Adrenal gland (tissue), 9 donors: ENCODE measurements at regions not wholly inside any gene's neighbourhood (a gene's known extent, or its start where the extent isn't known, plus 50 kb on each side); places are given as distances from the start of the nearest gene placed in this dataset.

Experiments
- DNase-seq, 7 donors: peaks; one replicate each; pipeline ENCODE4 v3.0.0-alpha.2; 2019 to 2020
- H3K27ac ChIP-seq, 5 donors: fragments of 200-600 bp; sonication (generic) in 4 of 5; 1 replicate in 3 of 5; 2 replicates in 2 of 5; pipeline versions ENCODE4 v1.5.1 to v1.8.0; 2016 to 2020; ENCODE audit warnings: mild to moderate bottlenecking in 1 of 5
- H3K27me3 ChIP-seq: fragments of 200-600 bp; 2 replicates; pipeline ENCODE4 v1.8.0; 2021
- H3K36me3 ChIP-seq, 2 donors: fragments of 200-600 bp; replicated peaks in 1 of 2; 1 replicate in 1 of 2; 2 replicates in 1 of 2; pipeline versions ENCODE4 v1.5.1 to v1.8.0; 2018 to 2022
- H3K4me1 ChIP-seq, 2 donors: fragments of 200-600 bp; replicated peaks in 1 of 2; 1 replicate in 1 of 2; 2 replicates in 1 of 2; pipeline versions ENCODE4 v1.5.1 to v1.8.0; 2018 to 2021
- H3K4me3 ChIP-seq, 4 donors: fragments of 200-600 bp; sonication (generic) in 3 of 4; one replicate each; pipeline ENCODE4 v1.5.1; 2016 to 2018
- H3K9me3 ChIP-seq, 3 donors: fragments of 200-600 bp; sonication (generic) in 1 of 3; replicated peaks in 1 of 3; 1 replicate in 2 of 3; 2 replicates in 1 of 3; pipeline versions ENCODE4 v1.5.1 to v1.8.0; 2016 to 2021
- POLR2A ChIP-seq, 2 donors: fragments of 450-650 bp; IDR thresholded peaks; one replicate each; pipeline ENCODE4 v1.6.1; 2017; ENCODE audit warnings: antibody characterized with exemption in 2 of 2, mild to moderate bottlenecking in 2 of 2, moderate library complexity in 1 of 2
- WGBS, 4 donors: extraction: QIAGEN DNeasy Blood & Tissue Kit in 2 of 4; methylation state at CpG; one replicate each; pipeline versions ENCODE4 v1.1.5 to v1.1.7; 2013 to 2017; 5-methylcytosine and 5-hydroxymethylcytosine counted together
- intact Hi-C, 2 donors: fragments of 100-400 bp; cut with DNase I; formaldehyde crosslinking; loops; one replicate each; pipeline versions ENCODE4 v1.14.1 to v1.15.0; 2022 to 2023
- TF ChIP-seq, protein P1 (sequence below), 6 experiments: fragments of 450-650 bp in 4 of 6; fragments of 200-600 bp in 2 of 6; sonication (generic) in 1 of 6; IDR thresholded peaks; 1 replicate in 5 of 6; 2 replicates in 1 of 6; pipeline versions ENCODE4 v1.5.1 to v1.8.0; 2016 to 2021; ENCODE audit warnings: antibody characterized with exemption in 6 of 6, mild to moderate bottlenecking in 2 of 6, moderate library complexity in 1 of 6
- donor health status: healthy with polysubstance abuse.
- donor health status: Bipolar disorder and iron deficiency.
- donor health status: DM: yes; HTN: yes; CAD: no.
- donor health status: DM: no; HTN: no; CAD: no.
- donor health status: DM: no; HTN: no; CAD: no.

GRCh38 chr13:97858161-97858560, 95.3 kb upstream of the IPO5 start:
- no peaks in the 10 kb centered on the region for H3K27me3 ChIP-seq
- WGBS, 4 donors = 76 to 87% (median 83%) methylated on average over 2 of the region's 2 CpGs
- H3K4me1 ChIP-seq = peaks cover 0 to 13% of the 10 kb centered on the region in 2 donors
- H3K9me3 ChIP-seq = no peaks in the 10 kb centered on the region
- no peak overlapping the region for H3K27ac ChIP-seq
- H3K4me3 ChIP-seq = no peak overlapping the region
- H3K36me3 ChIP-seq = no peaks in the 10 kb centered on the region
- no peak for DNase-seq
- TF ChIP-seq, protein P1, sequence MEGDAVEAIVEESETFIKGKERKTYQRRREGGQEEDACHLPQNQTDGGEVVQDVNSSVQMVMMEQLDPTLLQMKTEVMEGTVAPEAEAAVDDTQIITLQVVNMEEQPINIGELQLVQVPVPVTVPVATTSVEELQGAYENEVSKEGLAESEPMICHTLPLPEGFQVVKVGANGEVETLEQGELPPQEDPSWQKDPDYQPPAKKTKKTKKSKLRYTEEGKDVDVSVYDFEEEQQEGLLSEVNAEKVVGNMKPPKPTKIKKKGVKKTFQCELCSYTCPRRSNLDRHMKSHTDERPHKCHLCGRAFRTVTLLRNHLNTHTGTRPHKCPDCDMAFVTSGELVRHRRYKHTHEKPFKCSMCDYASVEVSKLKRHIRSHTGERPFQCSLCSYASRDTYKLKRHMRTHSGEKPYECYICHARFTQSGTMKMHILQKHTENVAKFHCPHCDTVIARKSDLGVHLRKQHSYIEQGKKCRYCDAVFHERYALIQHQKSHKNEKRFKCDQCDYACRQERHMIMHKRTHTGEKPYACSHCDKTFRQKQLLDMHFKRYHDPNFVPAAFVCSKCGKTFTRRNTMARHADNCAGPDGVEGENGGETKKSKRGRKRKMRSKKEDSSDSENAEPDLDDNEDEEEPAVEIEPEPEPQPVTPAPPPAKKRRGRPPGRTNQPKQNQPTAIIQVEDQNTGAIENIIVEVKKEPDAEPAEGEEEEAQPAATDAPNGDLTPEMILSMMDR (IDR thresholded peaks at IDR 0.05) = no peak
- no peak for TF ChIP-seq POLR2A (IDR thresholded peaks at IDR 0.05)
- intact Hi-C loops = loop anchor here in 1 of 2 donors (10.0 kb wide), 1 partner anchor 817 kb away; no protein-coding TSS in a partner anchor

DNA sequence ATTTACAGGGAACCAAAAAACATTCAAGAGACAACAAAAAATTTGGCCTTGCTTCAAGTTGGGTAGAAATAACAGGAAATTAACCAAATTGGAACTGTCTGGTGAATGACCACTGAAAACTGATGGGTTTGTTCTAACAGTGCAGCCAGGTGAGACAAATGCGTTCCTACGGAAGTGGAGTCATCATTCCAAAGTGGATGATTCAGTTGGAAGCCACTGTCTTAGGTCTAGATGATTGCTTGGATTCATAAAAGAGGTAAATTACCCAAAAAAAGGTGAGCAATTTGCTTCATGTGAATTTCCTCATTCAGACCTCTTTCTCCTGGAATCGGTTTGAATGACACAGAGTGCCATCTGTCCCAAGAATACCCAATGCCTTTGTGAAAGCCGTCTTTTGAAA, 87.1 kb upstream of the IPO5 start:
- H3K27me3 ChIP-seq = no peaks in the 10 kb centered on the region
- no peaks in the 10 kb centered on the region for H3K4me1 ChIP-seq
- H3K36me3 ChIP-seq = no peaks in the 10 kb centered on the region
- 78 to 90% (median 89%) methylated on average over 4 of the region's 4 CpGs for WGBS, 4 donors
- H3K27ac ChIP-seq = no peak overlapping the region
- TF ChIP-seq, protein P1 (IDR thresholded peaks at IDR 0.05) = no peak
- TF ChIP-seq POLR2A (IDR thresholded peaks at IDR 0.05) = no peak
- H3K4me3 ChIP-seq = no peak overlapping the region
- intact Hi-C loops = no loop called here
- H3K9me3 ChIP-seq = no peaks in the 10 kb centered on the region
- no peak for DNase-seq

- no peak overlapping the region for H3K27ac ChIP-seq
Observed at GRCh38 chr13:97866751-97867150, 86.7 kb upstream of the IPO5 start.

GRCh38 chr13:97873398-97873797, 80.1 kb upstream of the IPO5 start:
- intact Hi-C loops = no loop called here
- Histone ChIP-seq H3K9me3 (no peaks in the 10 kb centered on the region), H3K4me3 (no peak overlapping the region), H3K4me1 (no peaks in the 10 kb centered on the region), H3K36me3 (no peaks in the 10 kb centered on the region), H3K27ac (no peak overlapping the region), H3K27me3 (no peaks in the 10 kb centered on the region)
- no peak for DNase-seq
- TF ChIP-seq, protein P1 (IDR thresholded peaks at IDR 0.05) = no peak
- 92 to 100% (median 94%) methylated on average over 1 of the region's 1 CpG for WGBS, 4 donors

More at GRCh38 chr13:97866751-97867150, 86.7 kb upstream of the IPO5 start:
- TF ChIP-seq, protein P1 (IDR thresholded peaks at IDR 0.05) = no peak
- no peak for TF ChIP-seq POLR2A (IDR thresholded peaks at IDR 0.05)
- intact Hi-C loops = no loop called here
- no peaks in the 10 kb centered on the region for H3K4me1 ChIP-seq
- DNase-seq = no peak
- no peaks in the 10 kb centered on the region for H3K9me3 ChIP-seq
- WGBS, 4 donors = 67 to 83% (median 79%) methylated on average over 3 of the region's 3 CpGs
- no peaks in the 10 kb centered on the region for H3K36me3 ChIP-seq
- H3K27me3 ChIP-seq = no peaks in the 10 kb centered on the region
- no peak overlapping the region for H3K4me3 ChIP-seq
